ENCODE measurements at regions not wholly inside any gene's neighbourhood (a gene's known extent, or its start where the extent isn't known, plus 50 kb on each side); places are given as distances from the start of the nearest gene placed in this dataset.

- TF ChIP-seq ZNF263 (CRISPR knock-in tag; IDR thresholded peaks at IDR 0.05; ENCODE audit: borderline replicate concordance) (no peak), STAG1 (CRISPR knock-in tag; IDR thresholded peaks at IDR 0.05; ENCODE audit: borderline replicate concordance) (no peak), ZNF384 (IDR thresholded peaks at IDR 0.05; ENCODE audit: low read depth, low read length) (no peak), HMG20A (CRISPR knock-in tag; conservative IDR thresholded peaks at IDR 0.05) (no peak), TFE3 (CRISPR knock-in tag; IDR thresholded peaks at IDR 0.05) (no peak), PRPF4 (IDR thresholded peaks at IDR 0.05; ENCODE audit: insufficient read depth, low read depth, low read length, poor library complexity, severe bottlenecking) (no peak), SP1 (CRISPR knock-in tag; IDR thresholded peaks at IDR 0.05) (no peak), ATF4 (CRISPR knock-in tag; IDR thresholded peaks at IDR 0.05) (no peak), ZNF780A (CRISPR knock-in tag; IDR thresholded peaks at IDR 0.05) (no peak), MNT (conservative IDR thresholded peaks at IDR 0.05) (no peak)
- TF ChIP-seq, protein P1, sequence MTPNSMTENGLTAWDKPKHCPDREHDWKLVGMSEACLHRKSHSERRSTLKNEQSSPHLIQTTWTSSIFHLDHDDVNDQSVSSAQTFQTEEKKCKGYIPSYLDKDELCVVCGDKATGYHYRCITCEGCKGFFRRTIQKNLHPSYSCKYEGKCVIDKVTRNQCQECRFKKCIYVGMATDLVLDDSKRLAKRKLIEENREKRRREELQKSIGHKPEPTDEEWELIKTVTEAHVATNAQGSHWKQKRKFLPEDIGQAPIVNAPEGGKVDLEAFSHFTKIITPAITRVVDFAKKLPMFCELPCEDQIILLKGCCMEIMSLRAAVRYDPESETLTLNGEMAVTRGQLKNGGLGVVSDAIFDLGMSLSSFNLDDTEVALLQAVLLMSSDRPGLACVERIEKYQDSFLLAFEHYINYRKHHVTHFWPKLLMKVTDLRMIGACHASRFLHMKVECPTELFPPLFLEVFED (CRISPR knock-in tag; conservative IDR thresholded peaks at IDR 0.05) = no peak
Observed at GRCh38 chr2:2597712-2598111, 266.6 kb upstream of the MYT1L start (continued).

Measured in K562 (cell line).